Small intestine (tissue), 7 donors: ENCODE measurements at regions not wholly inside any gene's neighbourhood (a gene's known extent, or its start where the extent isn't known, plus 50 kb on each side); places are given as distances from the start of the nearest gene placed in this dataset.
A peak's percentile ranks its signal among the peaks of the same experiment; 100 is the strongest.

Source experiments
- DNase-seq, 2 donors: peaks; one replicate each; pipeline versions ENCODE4 v3.0.0 to v3.0.0-alpha.2; 2013
- FAIRE-seq: peaks from 2 replicates; lab custom pipeline; 2012; peaks lifted over from hg19 to GRCh38; lab: Jason Lieb, UNC
- H3K27ac ChIP-seq, 3 donors: one replicate each; pipeline ENCODE4 v1.5.1; 2013; ENCODE audit warnings: low read length in 2 of 3, mild to moderate bottlenecking in 2 of 3, control low read depth in 1 of 3, inconsistent platforms in 1 of 3, low read depth in 1 of 3, moderate library complexity in 1 of 3
- H3K27me3 ChIP-seq, 3 donors: one replicate each; pipeline ENCODE4 v1.6.1; 2013; ENCODE audit warnings: low read length in 3 of 3, inconsistent platforms in 1 of 3; ENCODE audit not compliant: control insufficient read depth in 3 of 3, insufficient read depth in 3 of 3
- H3K36me3 ChIP-seq, 3 donors: one replicate each; pipeline ENCODE4 v1.6.1; 2013; ENCODE audit warnings: low read length in 3 of 3, inconsistent platforms in 1 of 3, low read depth in 1 of 3, mild to moderate bottlenecking in 1 of 3, moderate library complexity in 1 of 3; ENCODE audit not compliant: control insufficient read depth in 3 of 3, insufficient read depth in 2 of 3
- H3K4me1 ChIP-seq, 3 donors: one replicate each; pipeline ENCODE4 v1.6.1; 2013; ENCODE audit warnings: low read length in 2 of 3, inconsistent platforms in 1 of 3, low read depth in 1 of 3, mild to moderate bottlenecking in 1 of 3, moderate library complexity in 1 of 3; ENCODE audit not compliant: control insufficient read depth in 3 of 3, insufficient read depth in 2 of 3
- H3K4me3 ChIP-seq, 3 donors: one replicate each; pipeline ENCODE4 v1.5.1; 2013; ENCODE audit warnings: low read length in 3 of 3, control low read depth in 1 of 3, inconsistent platforms in 1 of 3, low read depth in 1 of 3, mild to moderate bottlenecking in 1 of 3, moderate library complexity in 1 of 3
- H3K9me3 ChIP-seq, 2 donors: one replicate each; pipeline ENCODE4 v1.6.1; 2013; ENCODE audit warnings: low read depth in 1 of 2, low read length in 1 of 2; ENCODE audit not compliant: control insufficient read depth in 2 of 2, insufficient read depth in 1 of 2
- WGBS, 3 donors: extraction: QIAGEN DNeasy Blood & Tissue Kit; methylation state at CpG; one replicate each; pipeline ENCODE4 v1.1.7; 2013; 5-methylcytosine and 5-hydroxymethylcytosine counted together
- donor health status: healthy with polysubstance abuse.
- donor health status: control.
- donor health status: control.
- donor health status: Bipolar disorder and iron deficiency.
- donor health status: healthy.

DNA sequence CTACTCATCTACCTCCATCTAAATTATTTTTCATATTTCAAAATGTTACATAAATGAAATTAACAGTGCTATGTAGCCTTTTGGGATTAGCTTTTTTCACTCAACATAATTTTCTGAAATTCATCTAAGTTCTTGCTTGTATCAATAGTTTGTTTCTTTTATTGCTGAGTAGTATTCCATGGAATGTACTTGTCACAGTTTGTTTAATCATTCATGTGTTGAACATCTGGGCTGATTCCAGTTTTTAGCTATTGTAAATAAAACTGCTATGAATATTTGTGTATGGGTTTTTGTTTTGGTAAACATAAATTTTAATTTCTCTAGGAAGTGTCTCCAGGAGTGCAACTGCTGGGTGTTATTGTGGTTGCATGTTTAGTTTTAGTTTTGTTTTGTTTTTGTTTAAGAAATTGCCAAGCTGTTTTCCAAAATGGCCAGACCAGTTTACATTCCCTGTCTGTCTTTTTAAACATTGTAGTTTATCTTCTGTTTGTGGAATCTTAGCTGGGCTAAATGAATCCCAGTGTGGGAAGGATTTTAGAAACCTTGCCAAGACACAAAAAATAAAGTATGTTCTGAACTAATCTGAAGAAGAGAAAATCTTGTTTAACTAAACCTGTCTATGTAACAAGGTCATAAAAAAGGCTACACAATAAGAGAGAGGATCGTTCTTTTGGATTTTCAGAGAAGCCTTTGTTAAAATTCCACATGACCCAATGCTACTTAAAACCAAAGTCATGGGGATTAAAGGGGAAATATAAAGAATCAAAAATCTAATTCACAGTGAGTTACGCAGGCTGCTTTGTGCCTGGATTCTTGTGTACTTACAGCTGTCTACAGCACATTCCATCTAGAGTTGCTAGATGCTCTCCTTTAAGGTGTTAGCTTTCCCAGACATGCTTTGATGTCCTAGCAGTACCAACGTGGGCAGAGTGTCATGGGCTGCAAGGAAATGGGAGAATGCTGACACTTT is 129.2 kb upstream of the SUCLG2 start:
- WGBS, 3 donors = 47 to 62% (median 58%) methylated on average over 3 of the region's 3 CpGs
- Histone ChIP-seq H3K27me3 (no peaks in the 10 kb centered on the region), H3K4me1 (no peaks in the 10 kb centered on the region), H3K4me3 (no peak overlapping the region), H3K36me3 (no peaks in the 10 kb centered on the region), H3K27ac (peak overlapping the region in 1 of 3 donors; percentile 40), H3K9me3 (peaks cover 0 to 17% of the 10 kb centered on the region in 2 donors)
- no peak for DNase-seq
- no peak for FAIRE-seq

GRCh38 chr3:67781871-67782270 is 127.5 kb upstream of the SUCLG2 start:
- no peaks in the 10 kb centered on the region for H3K27me3 ChIP-seq

GRCh38 chr3:67781218-67781617 is 126.8 kb upstream of the SUCLG2 start:
- H3K9me3 ChIP-seq = peaks cover 0 to 17% of the 10 kb centered on the region in 2 donors
- 90 to 97% (median 93%) methylated on average over 11 of the region's 11 CpGs for WGBS, 3 donors

More at GRCh38 chr3:67781871-67782270, 127.5 kb upstream of the SUCLG2 start:
- no peak overlapping the region for H3K27ac ChIP-seq
- no peak for FAIRE-seq
- no peak for DNase-seq
- no peaks in the 10 kb centered on the region for H3K4me1 ChIP-seq
- no peaks in the 10 kb centered on the region for H3K36me3 ChIP-seq
- 79 to 88% (median 82%) methylated on average over 7 of the region's 7 CpGs for WGBS, 3 donors
- no peak overlapping the region for H3K4me3 ChIP-seq
- peaks cover 0 to 17% of the 10 kb centered on the region in 2 donors for H3K9me3 ChIP-seq

GRCh38 chr3:67774676-67775075 is 120.3 kb upstream of the SUCLG2 start:
- Histone ChIP-seq H3K27me3 (no peaks in the 10 kb centered on the region), H3K36me3 (no peaks in the 10 kb centered on the region), H3K4me1 (no peaks in the 10 kb centered on the region), H3K9me3 (no peaks in the 10 kb centered on the region), H3K27ac (no peak overlapping the region), H3K4me3 (no peak overlapping the region)
- FAIRE-seq (no peak), DNase-seq (no peak)
- 80 to 86% (median 83%) methylated on average over 7 of the region's 7 CpGs for WGBS, 3 donors

More at GRCh38 chr3:67781218-67781617, 126.8 kb upstream of the SUCLG2 start:
- Histone ChIP-seq H3K4me3 (no peak overlapping the region), H3K27ac (no peak overlapping the region), H3K27me3 (no peaks in the 10 kb centered on the region), H3K4me1 (no peaks in the 10 kb centered on the region), H3K36me3 (no peaks in the 10 kb centered on the region)
- no peak for FAIRE-seq
- no peak for DNase-seq

GRCh38 chr3:67765575-67765974 is 111.2 kb upstream of the SUCLG2 start:
- FAIRE-seq (no peak), DNase-seq (no peak)
- H3K4me3 ChIP-seq = no peak overlapping the region
- no peaks in the 10 kb centered on the region for H3K27me3 ChIP-seq
- peaks cover 0 to 3% of the 10 kb centered on the region in 2 donors for H3K9me3 ChIP-seq
- H3K27ac ChIP-seq = no peak overlapping the region
- WGBS, 3 donors = 59 to 88% (median 73%) methylated on average over 2 of the region's 2 CpGs
- H3K36me3 ChIP-seq = no peaks in the 10 kb centered on the region
- H3K4me1 ChIP-seq = no peaks in the 10 kb centered on the region

GRCh38 chr3:67745296-67745695 is 90.9 kb upstream of the SUCLG2 start:
- no peak overlapping the region for H3K27ac ChIP-seq
- 71 to 89% (median 84%) methylated on average over 1 of the region's 1 CpG for WGBS, 3 donors
- FAIRE-seq (no peak), DNase-seq (no peak)
- H3K4me3 ChIP-seq = no peak overlapping the region
- H3K4me1 ChIP-seq = no peaks in the 10 kb centered on the region
- H3K27me3 ChIP-seq = no peaks in the 10 kb centered on the region
- no peaks in the 10 kb centered on the region for H3K9me3 ChIP-seq
- H3K36me3 ChIP-seq = no peaks in the 10 kb centered on the region

DNA sequence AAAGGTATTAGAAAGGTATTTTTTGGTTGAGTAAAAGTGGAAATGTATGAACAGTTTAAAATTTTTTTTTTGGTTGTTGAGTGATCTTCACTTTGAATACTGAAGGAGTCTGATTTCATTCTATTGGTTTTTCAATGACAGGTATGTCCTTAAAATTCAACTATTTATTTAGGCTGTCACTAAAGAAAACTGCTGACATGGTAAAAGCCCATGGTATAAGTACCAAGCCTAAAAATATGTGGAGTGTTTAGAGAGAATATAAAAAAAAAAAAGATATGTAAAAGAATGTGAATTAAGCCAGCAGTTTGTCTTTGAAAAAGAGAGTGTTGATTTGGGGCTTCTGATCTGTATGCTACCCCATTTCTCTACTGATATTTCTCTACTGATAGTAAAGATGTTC is 90.3 kb upstream of the SUCLG2 start:
- Histone ChIP-seq H3K27ac (no peak overlapping the region), H3K36me3 (no peaks in the 10 kb centered on the region), H3K4me1 (no peaks in the 10 kb centered on the region), H3K4me3 (no peak overlapping the region), H3K9me3 (no peaks in the 10 kb centered on the region), H3K27me3 (no peaks in the 10 kb centered on the region)
- DNase-seq = no peak
- FAIRE-seq = no peak

- FAIRE-seq (no peak), DNase-seq (no peak)
- Histone ChIP-seq H3K36me3 (no peaks in the 10 kb centered on the region), H3K4me1 (no peaks in the 10 kb centered on the region), H3K4me3 (no peak overlapping the region), H3K27me3 (no peaks in the 10 kb centered on the region), H3K9me3 (peaks cover 0 to 1% of the 10 kb centered on the region in 2 donors), H3K27ac (no peak overlapping the region)
Observed at GRCh38 chr3:67739851-67740250, 85.4 kb upstream of the SUCLG2 start.
